GM12875 (cell line): ENCODE measurements at regions not wholly inside any gene's neighbourhood (a gene's known extent, or its start where the extent isn't known, plus 50 kb on each side); places are given as distances from the start of the nearest gene placed in this dataset.

Source experiments
- H3K4me3 ChIP-seq: one replicate; pipeline ENCODE4 v1.5.1; 2011; ENCODE audit warnings: low read depth, low read length, control low read depth
- TF ChIP-seq, protein P1 (sequence below): IDR thresholded peaks from 2 replicates; pipeline ENCODE4 v1.5.1; 2011; ENCODE audit warnings: low read depth, mild to moderate bottlenecking, control low read depth, inconsistent platforms, low read length, moderate library complexity, borderline replicate concordance; ENCODE audit not compliant: insufficient read depth

- TF ChIP-seq, protein P1, sequence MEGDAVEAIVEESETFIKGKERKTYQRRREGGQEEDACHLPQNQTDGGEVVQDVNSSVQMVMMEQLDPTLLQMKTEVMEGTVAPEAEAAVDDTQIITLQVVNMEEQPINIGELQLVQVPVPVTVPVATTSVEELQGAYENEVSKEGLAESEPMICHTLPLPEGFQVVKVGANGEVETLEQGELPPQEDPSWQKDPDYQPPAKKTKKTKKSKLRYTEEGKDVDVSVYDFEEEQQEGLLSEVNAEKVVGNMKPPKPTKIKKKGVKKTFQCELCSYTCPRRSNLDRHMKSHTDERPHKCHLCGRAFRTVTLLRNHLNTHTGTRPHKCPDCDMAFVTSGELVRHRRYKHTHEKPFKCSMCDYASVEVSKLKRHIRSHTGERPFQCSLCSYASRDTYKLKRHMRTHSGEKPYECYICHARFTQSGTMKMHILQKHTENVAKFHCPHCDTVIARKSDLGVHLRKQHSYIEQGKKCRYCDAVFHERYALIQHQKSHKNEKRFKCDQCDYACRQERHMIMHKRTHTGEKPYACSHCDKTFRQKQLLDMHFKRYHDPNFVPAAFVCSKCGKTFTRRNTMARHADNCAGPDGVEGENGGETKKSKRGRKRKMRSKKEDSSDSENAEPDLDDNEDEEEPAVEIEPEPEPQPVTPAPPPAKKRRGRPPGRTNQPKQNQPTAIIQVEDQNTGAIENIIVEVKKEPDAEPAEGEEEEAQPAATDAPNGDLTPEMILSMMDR = no peak
- H3K4me3 ChIP-seq = no peak overlapping the region
These were observed 74.1 kb upstream of the DSEL start for GRCh38 chr18:67590571-67591141.

GRCh38 chr18:67589325-67589724, 72.8 kb upstream of the DSEL start:
- TF ChIP-seq, protein P1 = no peak

DNA sequence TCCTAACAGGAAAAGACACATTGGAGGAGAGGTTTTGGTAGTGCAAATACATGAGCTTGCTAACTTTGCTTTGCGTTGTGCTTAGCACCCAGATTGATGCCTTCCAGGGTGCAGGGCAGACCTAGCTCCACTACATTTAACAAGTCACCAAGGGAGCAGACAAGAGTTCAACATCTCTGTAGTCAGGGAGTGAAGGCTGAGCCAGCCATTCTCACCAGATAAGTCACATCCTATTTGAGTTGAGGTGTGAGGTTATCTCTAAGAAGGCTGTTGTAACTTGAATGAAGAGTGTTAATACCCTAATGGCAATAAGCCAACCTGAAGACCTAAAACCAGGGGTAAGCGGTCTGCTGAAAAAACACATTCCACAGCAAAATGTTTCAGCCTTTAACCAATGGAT, 69.6 kb upstream of the DSEL start:
- TF ChIP-seq, protein P1 = no peak
- H3K4me3 ChIP-seq = no peak overlapping the region

More at GRCh38 chr18:67589325-67589724, 72.8 kb upstream of the DSEL start:
- H3K4me3 ChIP-seq = no peak overlapping the region

GRCh38 chr18:67583621-67584020, 67.1 kb upstream of the DSEL start:
- no peak overlapping the region for H3K4me3 ChIP-seq
- TF ChIP-seq, protein P1 = no peak

DNA sequence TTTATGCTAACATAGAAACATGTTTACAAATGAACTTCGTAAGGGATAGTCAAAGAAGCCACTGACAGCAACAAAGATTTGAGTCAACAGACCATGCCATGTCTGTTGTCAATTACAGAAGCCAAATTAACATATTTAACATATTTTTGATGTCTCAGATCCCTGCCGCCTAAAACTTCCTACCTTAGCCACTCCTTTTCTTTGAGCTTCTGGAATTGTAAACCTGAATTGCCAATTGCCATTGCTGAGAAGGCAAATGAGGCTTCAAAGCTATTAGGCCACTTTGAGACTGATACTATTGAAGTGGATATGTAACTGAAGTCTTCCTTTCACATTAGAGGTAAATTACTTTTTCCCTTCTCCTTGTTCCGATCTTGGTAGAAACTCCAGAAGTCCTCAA, 66.0 kb upstream of the DSEL start:
- TF ChIP-seq, protein P1 = no peak
- no peak overlapping the region for H3K4me3 ChIP-seq

DNA sequence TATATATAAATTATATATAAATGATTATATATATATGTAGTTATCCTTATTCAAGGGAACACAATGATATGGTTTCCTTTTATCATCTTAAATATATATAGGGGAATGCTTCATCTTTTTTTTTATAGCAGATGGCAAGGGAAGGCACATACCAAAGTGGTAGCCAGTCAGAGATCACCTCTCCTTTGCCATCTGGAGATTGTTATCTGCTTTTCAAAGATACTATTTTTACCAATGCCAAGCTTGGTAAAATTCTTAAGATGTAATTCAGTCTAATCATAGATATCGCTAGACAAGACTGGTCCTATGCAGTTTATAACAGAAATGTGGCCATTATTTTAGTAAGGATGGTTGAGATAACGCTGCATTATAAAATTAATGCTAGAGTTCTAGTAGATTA, 64.7 kb upstream of the DSEL start:
- H3K4me3 ChIP-seq = no peak overlapping the region
- TF ChIP-seq, protein P1 = no peak

DNA sequence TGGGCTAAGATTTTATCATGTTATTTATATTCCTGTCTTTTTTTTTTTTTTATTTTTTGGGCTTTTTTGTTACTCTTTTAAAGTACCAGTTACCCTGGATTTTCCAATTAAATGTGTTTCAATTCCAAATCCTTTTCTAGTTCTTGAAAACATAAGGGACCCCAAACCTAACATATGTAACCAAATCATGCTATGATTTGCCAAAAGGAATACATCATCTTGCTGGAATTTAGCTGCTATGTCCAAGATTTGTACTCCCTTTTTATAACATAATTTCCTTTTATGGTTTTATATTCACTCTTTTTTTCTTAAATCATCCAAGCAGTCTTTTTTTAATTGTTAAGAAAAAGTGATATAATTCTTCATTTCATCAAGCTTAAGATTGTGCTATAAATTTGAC, 60.9 kb upstream of the DSEL start:
- H3K4me3 ChIP-seq = no peak overlapping the region
- TF ChIP-seq, protein P1 = no peak
